GM12878 (cell line): ENCODE measurements at regions not wholly inside any gene's neighbourhood (a gene's known extent, or its start where the extent isn't known, plus 50 kb on each side); places are given as distances from the start of the nearest gene placed in this dataset.

Source experiments
- ATAC-seq: fragments of 200-7000 bp; cut with Tn5 transposase; 3 replicates; pipeline ENCODE4 v1.9.1; 2020; ENCODE audit warnings: mild to moderate bottlenecking, moderate library complexity
- BruUV-seq: library from RNA; stranded (reverse); fragments of 400-500 nt; replicated peaks from 2 replicates; lab custom pipeline; 2021; lab: Mats Ljungman, UMichigan
- CTCF ChIA-PET: fragments of 300-600 bp; sonication (Branson Sonifier 250); formaldehyde crosslinking; extraction: SDS; loops from one replicate; lab custom pipeline; 2021; ENCODE audit warnings: inconsistent platforms; lab: Yijun Ruan, JAX
- POLR2A ChIA-PET: fragments of 350-600 bp; formaldehyde crosslinking; extraction: SDS; loops from one replicate; lab custom pipeline; 2021; ENCODE audit warnings: inconsistent platforms; lab: Charles Lee
- RAD21 ChIA-PET: fragments of 300-600 bp; sonication (Branson Sonifier 250); formaldehyde crosslinking; loops from one replicate; lab custom pipeline; 2023; ENCODE audit warnings: antibody characterized with exemption; ENCODE audit not compliant: unreplicated experiment; lab: Charles Lee
- SMC1A ChIA-PET: fragments of 300-600 bp; sonication (Branson Sonifier 250); formaldehyde crosslinking; loops from one replicate; lab custom pipeline; 2023; ENCODE audit not compliant: unreplicated experiment, uncharacterized antibody; lab: Charles Lee
- DNase-seq: peaks from one replicate; pipeline ENCODE4 v3.0.0-alpha.2; 2011; ENCODE audit warnings: low read depth, low spot score
- FAIRE-seq: peaks from 3 replicates; lab custom pipeline; 2011; peaks lifted over from hg19 to GRCh38; lab: Jason Lieb, UNC
- H2AFZ ChIP-seq: 2 replicates; pipeline ENCODE4 v1.6.0; 2011; ENCODE audit warnings: low read depth, low read length, control low read depth; ENCODE audit not compliant: control insufficient read depth
- H3K27ac ChIP-seq: 2 replicates; pipeline ENCODE4 v1.5.1; 2011; ENCODE audit warnings: control low read depth; ENCODE audit not compliant: control insufficient read depth, insufficient read depth
- H3K27me3 ChIP-seq, 2 experiments: replicated peaks in 1 of 2; 2 replicates each; pipeline versions ENCODE4 v1.6.0 to v1.6.1; 2011; ENCODE audit warnings: low read length in 1 of 2; ENCODE audit not compliant: control insufficient read depth in 2 of 2, insufficient read depth in 2 of 2
- H3K36me3 ChIP-seq, 2 experiments: 2 replicates each; pipeline ENCODE4 v1.5.1; 2011; ENCODE audit warnings: low read length in 1 of 2; ENCODE audit not compliant: control insufficient read depth in 2 of 2, insufficient read depth in 2 of 2
- H3K4me1 ChIP-seq: 2 replicates; pipeline ENCODE4 v1.6.1; 2011; ENCODE audit warnings: mild to moderate bottlenecking, low read length, moderate library complexity, mixed read lengths; ENCODE audit not compliant: control insufficient read depth, insufficient read depth
- H3K4me2 ChIP-seq: 2 replicates; pipeline ENCODE4 v1.6.0; 2011; ENCODE audit warnings: control low read depth; ENCODE audit not compliant: control insufficient read depth, insufficient read depth
- H3K4me3 ChIP-seq: fragments of 200-600 bp; sonication (generic); 2 replicates; pipeline ENCODE4 v1.5.1; 2016
- H3K79me2 ChIP-seq: 2 replicates; pipeline ENCODE4 v1.6.0; 2011; ENCODE audit warnings: low read length; ENCODE audit not compliant: control insufficient read depth, insufficient read depth
- H3K9ac ChIP-seq: 2 replicates; pipeline ENCODE4 v1.8.0; 2011; ENCODE audit warnings: low read length, control low read depth, mixed read lengths; ENCODE audit not compliant: control insufficient read depth, insufficient read depth
- H3K9me3 ChIP-seq: replicated peaks from 3 replicates; pipeline ENCODE4 v1.5.1; 2011; ENCODE audit warnings: mild to moderate bottlenecking, low read length; ENCODE audit not compliant: control insufficient read depth, insufficient read depth
- H4K20me1 ChIP-seq: 2 replicates; pipeline ENCODE4 v1.6.0; 2011; ENCODE audit not compliant: control insufficient read depth, insufficient read depth
- BHLHE40 ChIP-seq, 2 experiments: fragments of 450-650 bp in 1 of 2; IDR thresholded peaks; 2 replicates each; pipeline ENCODE4 v1.6.1; 2011 to 2017; ENCODE audit warnings: low read depth in 2 of 2, borderline replicate concordance in 1 of 2, improper control_type of control experiment in 1 of 2, low read length in 1 of 2, mild to moderate bottlenecking in 1 of 2
- CEBPB ChIP-seq, 2 experiments: fragments of 150-350 bp in 1 of 2; IDR thresholded peaks; 2 replicates each; pipeline ENCODE4 v1.6.1; 2012 to 2014; ENCODE audit warnings: low read depth in 2 of 2, low read length in 2 of 2, borderline replicate concordance in 1 of 2, inconsistent platforms in 1 of 2
- CHD4 ChIP-seq: fragments of 200-600 bp; sonication (generic); IDR thresholded peaks from 2 replicates; pipeline ENCODE4 v1.6.1; 2016; ENCODE audit warnings: mild to moderate bottlenecking
- EP300 ChIP-seq, 2 experiments: fragments of 150-350 bp in 1 of 2; IDR thresholded peaks; 2 replicates each; pipeline ENCODE4 v1.6.1; 2011 to 2012; ENCODE audit warnings: low read depth in 2 of 2, low read length in 2 of 2, borderline replicate concordance in 1 of 2, improper control_type of control experiment in 1 of 2, inconsistent platforms in 1 of 2; ENCODE audit not compliant: control insufficient read depth in 1 of 2
- PAX5 ChIP-seq: IDR thresholded peaks from 2 replicates; pipeline ENCODE4 v1.6.1; 2011; ENCODE audit warnings: low read depth, low read length, borderline replicate concordance
- PML ChIP-seq: IDR thresholded peaks from 2 replicates; pipeline ENCODE4 v1.6.1; 2012; ENCODE audit warnings: low read length, inconsistent platforms
- POLR2A ChIP-seq: IDR thresholded peaks from 2 replicates; pipeline ENCODE4 v1.6.1; 2011; ENCODE audit warnings: low read depth, mild to moderate bottlenecking, low read length
- PRDM15 ChIP-seq: fragments of 450-650 bp; formaldehyde crosslinking; IDR thresholded peaks from 2 replicates; pipeline ENCODE4 v1.4.0; 2020; ENCODE audit warnings: mild to moderate bottlenecking, moderate library complexity
- REST ChIP-seq: IDR thresholded peaks from 2 replicates; pipeline ENCODE4 v1.6.1; 2012; ENCODE audit warnings: mild to moderate bottlenecking, low read depth, low read length
- SPI1 ChIP-seq: IDR thresholded peaks from 2 replicates; pipeline ENCODE4 v1.6.1; 2011; ENCODE audit warnings: low read depth, mild to moderate bottlenecking, low read length, moderate library complexity, borderline replicate concordance; ENCODE audit not compliant: insufficient read depth
- SREBF2 ChIP-seq: IDR thresholded peaks from 2 replicates; pipeline ENCODE4 v1.6.1; 2012; ENCODE audit warnings: mild to moderate bottlenecking, low read length
- USF2 ChIP-seq: IDR thresholded peaks from 2 replicates; pipeline ENCODE4 v1.6.1; 2011; ENCODE audit warnings: low read depth, low read length, improper control_type of control experiment, borderline replicate concordance
- ZBTB33 ChIP-seq: fragments of 450-650 bp; IDR thresholded peaks from 2 replicates; pipeline ENCODE4 v1.6.1; 2017; ENCODE audit warnings: mild to moderate bottlenecking
- ZSCAN29 ChIP-seq: fragments of 450-650 bp; IDR thresholded peaks from 2 replicates; pipeline ENCODE4 v1.6.1; 2017; ENCODE audit warnings: mild to moderate bottlenecking, moderate library complexity
- WGBS: methylation state at CpG from one replicate; pipeline ENCODE4 v1.1.6; 2016; ENCODE audit warnings: low lambda C conversion rate; ENCODE audit not compliant: insufficient replicate concordance, insufficient coverage; ENCODE audit errors: missing lambda C conversion rate; 5-methylcytosine and 5-hydroxymethylcytosine counted together
- in situ Hi-C: fragments of 300-500 bp; cut with MboI; formaldehyde crosslinking; loops from 9 replicates; pipeline ENCODE4 v1.14.3; 2018; ENCODE audit warnings: mixed read lengths
- intact Hi-C: fragments of 100-400 bp; cut with micrococcal nuclease; formaldehyde crosslinking; loops from one replicate; pipeline ENCODE4 v1.14.2; 2022; ENCODE audit not compliant: unreplicated experiment

- no TSS peak for BruUV-seq
- ChIA-PET POLR2A (no interaction called here), RAD21 (no interaction called here), SMC1A (no interaction called here), CTCF (no interaction called here)
- DNase-seq (no peak), FAIRE-seq (no peak), ATAC-seq (no peak)
- TF ChIP-seq SPI1 (no peak), CHD4 (no peak), POLR2A (no peak), EP300 (IDR thresholded peaks at IDR 0.05; ENCODE audit: borderline replicate concordance in 1 of 2, control insufficient read depth in 1 of 2, low read depth in 2 of 2, low read length in 2 of 2) (no peak), ZBTB33 (no peak), SREBF2 (no peak), CEBPB (IDR thresholded peaks at IDR 0.05; ENCODE audit: borderline replicate concordance in 1 of 2, low read depth in 2 of 2, low read length in 2 of 2) (no peak), USF2 (no peak), BHLHE40 (IDR thresholded peaks at IDR 0.05; ENCODE audit: borderline replicate concordance in 1 of 2, low read depth in 2 of 2, low read length in 1 of 2) (no peak), ZSCAN29 (no peak), REST (no peak), PAX5 (no peak), PRDM15 (CRISPR knock-in tag) (no peak), PML (no peak)
- Histone ChIP-seq H3K4me2 (no peak overlapping the region), H3K36me3 (no peaks in the 10 kb centered on the region), H3K4me1 (no peaks in the 10 kb centered on the region), H4K20me1 (no peaks in the 10 kb centered on the region), H3K27ac (no peak overlapping the region), H3K9me3 (no peaks in the 10 kb centered on the region), H3K27me3 (no peaks in the 10 kb centered on the region), H3K9ac (no peak overlapping the region), H2AFZ (no peak overlapping the region), H3K4me3 (no peak overlapping the region), H3K79me2 (no peaks in the 10 kb centered on the region)
- intact Hi-C loops (no loop called here), in situ Hi-C loops (no loop called here)
- WGBS, result 38% methylated on average over 8 of the region's 13 CpGs
Observed at GRCh38 chr18:69328086-69328485, 72.6 kb upstream of the DOK6 start.
